ENCODE measurements at regions not wholly inside any gene's neighbourhood (a gene's known extent, or its start where the extent isn't known, plus 50 kb on each side); places are given as distances from the start of the nearest gene placed in this dataset.

DNA sequence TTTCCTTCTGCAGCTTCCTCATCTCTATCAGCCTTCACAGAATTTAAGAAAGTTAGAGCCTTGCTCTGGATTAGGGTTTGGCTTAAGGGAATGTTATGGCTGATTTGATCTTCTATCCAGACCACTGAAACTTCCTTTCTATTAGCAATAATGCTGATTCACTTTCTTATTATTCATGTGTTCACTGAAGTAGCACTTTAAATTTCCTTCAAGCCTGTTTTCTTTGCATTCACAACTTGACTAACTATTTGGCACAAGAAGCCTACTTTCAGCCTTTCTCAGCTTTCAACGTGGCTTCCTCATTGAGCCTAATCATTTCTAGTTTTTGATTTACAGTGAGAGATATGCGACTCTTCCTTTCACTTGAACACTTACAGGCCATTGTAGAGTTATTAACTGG lies 528.5 kb downstream of the PLPP3 start:
- no peak for DNase-seq (ENCODE audit: low read depth, low spot score)
- POLR2A ChIA-PET = no interaction called here
- TF ChIP-seq, protein P1, sequence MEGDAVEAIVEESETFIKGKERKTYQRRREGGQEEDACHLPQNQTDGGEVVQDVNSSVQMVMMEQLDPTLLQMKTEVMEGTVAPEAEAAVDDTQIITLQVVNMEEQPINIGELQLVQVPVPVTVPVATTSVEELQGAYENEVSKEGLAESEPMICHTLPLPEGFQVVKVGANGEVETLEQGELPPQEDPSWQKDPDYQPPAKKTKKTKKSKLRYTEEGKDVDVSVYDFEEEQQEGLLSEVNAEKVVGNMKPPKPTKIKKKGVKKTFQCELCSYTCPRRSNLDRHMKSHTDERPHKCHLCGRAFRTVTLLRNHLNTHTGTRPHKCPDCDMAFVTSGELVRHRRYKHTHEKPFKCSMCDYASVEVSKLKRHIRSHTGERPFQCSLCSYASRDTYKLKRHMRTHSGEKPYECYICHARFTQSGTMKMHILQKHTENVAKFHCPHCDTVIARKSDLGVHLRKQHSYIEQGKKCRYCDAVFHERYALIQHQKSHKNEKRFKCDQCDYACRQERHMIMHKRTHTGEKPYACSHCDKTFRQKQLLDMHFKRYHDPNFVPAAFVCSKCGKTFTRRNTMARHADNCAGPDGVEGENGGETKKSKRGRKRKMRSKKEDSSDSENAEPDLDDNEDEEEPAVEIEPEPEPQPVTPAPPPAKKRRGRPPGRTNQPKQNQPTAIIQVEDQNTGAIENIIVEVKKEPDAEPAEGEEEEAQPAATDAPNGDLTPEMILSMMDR (IDR thresholded peaks at IDR 0.05; ENCODE audit: low read depth, low read length) = no peak
- CTCF ChIA-PET = no interaction called here
- H3K4me3 ChIP-seq (ENCODE audit: low read depth, low read length) = no peak overlapping the region
- no peaks in the 10 kb centered on the region for H3K27me3 ChIP-seq (ENCODE audit: control insufficient read depth, insufficient read depth, low read length)
- H3K27ac ChIP-seq (ENCODE audit: low read depth, low read length) = no peak overlapping the region
- H3K9me3 ChIP-seq (ENCODE audit: control insufficient read depth, insufficient read depth, low read length) = no peaks in the 10 kb centered on the region

DNA sequence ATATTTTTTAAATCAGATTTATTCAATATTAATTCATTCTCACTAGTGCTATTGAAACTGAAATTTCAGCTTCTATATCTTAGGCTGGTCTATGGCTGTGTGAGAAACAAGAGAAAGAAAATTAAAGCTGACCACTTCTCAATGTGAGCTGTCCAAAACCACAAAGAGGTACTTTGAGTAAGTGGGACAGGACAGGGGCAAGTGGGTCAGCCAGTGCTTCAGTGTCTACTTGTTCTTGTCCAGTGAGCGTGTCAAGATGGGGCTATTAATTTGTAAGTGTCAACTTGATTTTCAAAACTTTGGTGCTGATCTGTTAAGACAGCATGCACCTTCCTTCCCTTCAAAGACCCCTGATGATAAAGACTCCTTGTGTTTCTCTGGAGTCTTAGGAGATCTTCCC lies 533.9 kb downstream of the PLPP3 start:
- TF ChIP-seq, protein P1 (IDR thresholded peaks at IDR 0.05; ENCODE audit: low read depth, low read length) = no peak
- Histone ChIP-seq H3K9me3 (ENCODE audit: control insufficient read depth, insufficient read depth, low read length) (no peaks in the 10 kb centered on the region), H3K4me3 (ENCODE audit: low read depth, low read length) (no peak overlapping the region), H3K27ac (ENCODE audit: low read depth, low read length) (no peak overlapping the region), H3K27me3 (ENCODE audit: control insufficient read depth, insufficient read depth, low read length) (no peaks in the 10 kb centered on the region)
- CTCF ChIA-PET = no interaction called here
- POLR2A ChIA-PET = no interaction called here
- no peak for DNase-seq (ENCODE audit: low read depth, low spot score)

DNA sequence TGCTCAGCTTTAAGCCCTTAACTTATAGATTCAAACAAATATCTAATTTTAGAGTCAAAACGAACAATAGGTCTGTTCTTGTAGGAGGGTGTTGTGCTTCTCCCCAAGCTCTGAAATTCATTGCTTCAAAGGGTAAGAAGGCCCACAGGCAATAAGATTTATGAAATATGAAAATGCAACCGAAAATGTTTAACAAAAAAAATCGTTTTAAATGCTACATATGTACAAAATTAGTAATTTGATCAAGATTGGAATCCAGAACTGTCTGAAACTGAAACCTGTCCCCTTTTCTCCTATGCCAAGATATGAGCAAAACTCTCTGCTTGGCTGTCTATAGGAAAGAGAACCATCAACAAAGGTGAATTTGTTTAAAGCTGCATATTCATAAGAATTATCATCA lies 534.3 kb downstream of the PLPP3 start:
- ChIA-PET CTCF (no interaction called here), POLR2A (no interaction called here)
- DNase-seq (ENCODE audit: low read depth, low spot score) = no peak
- Histone ChIP-seq H3K4me3 (ENCODE audit: low read depth, low read length) (no peak overlapping the region), H3K27me3 (ENCODE audit: control insufficient read depth, insufficient read depth, low read length) (no peaks in the 10 kb centered on the region), H3K9me3 (ENCODE audit: control insufficient read depth, insufficient read depth, low read length) (no peaks in the 10 kb centered on the region), H3K27ac (ENCODE audit: low read depth, low read length) (no peak overlapping the region)
- TF ChIP-seq, protein P1 (IDR thresholded peaks at IDR 0.05; ENCODE audit: low read depth, low read length) = no peak

DNA sequence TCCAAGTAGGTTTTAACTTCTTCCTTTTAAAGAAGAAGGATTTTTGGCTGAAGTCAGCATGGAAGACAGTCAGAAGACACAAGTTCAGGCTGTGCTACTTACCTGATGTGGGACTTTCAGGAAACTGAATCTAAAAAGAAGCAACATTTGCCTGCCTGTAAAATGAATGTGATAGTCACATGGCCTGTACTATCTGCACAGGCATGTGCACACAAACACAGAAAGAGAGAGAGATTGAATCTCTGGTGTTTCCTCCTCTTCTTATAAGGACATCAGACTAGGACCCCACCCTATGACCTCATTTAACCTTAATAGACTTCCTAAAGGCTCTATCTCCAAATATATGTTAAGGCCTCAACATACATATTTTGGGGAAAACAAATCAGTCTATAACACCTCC lies 542.9 kb downstream of the PLPP3 start:
- Histone ChIP-seq H3K27ac (ENCODE audit: low read depth, low read length) (no peak overlapping the region), H3K27me3 (ENCODE audit: control insufficient read depth, insufficient read depth, low read length) (no peaks in the 10 kb centered on the region), H3K9me3 (ENCODE audit: control insufficient read depth, insufficient read depth, low read length) (no peaks in the 10 kb centered on the region), H3K4me3 (ENCODE audit: low read depth, low read length) (no peak overlapping the region)
- TF ChIP-seq, protein P1 (IDR thresholded peaks at IDR 0.05; ENCODE audit: low read depth, low read length) = no peak
- DNase-seq (ENCODE audit: low read depth, low spot score) = no peak
- ChIA-PET POLR2A (no interaction called here), CTCF (no interaction called here)

DNA sequence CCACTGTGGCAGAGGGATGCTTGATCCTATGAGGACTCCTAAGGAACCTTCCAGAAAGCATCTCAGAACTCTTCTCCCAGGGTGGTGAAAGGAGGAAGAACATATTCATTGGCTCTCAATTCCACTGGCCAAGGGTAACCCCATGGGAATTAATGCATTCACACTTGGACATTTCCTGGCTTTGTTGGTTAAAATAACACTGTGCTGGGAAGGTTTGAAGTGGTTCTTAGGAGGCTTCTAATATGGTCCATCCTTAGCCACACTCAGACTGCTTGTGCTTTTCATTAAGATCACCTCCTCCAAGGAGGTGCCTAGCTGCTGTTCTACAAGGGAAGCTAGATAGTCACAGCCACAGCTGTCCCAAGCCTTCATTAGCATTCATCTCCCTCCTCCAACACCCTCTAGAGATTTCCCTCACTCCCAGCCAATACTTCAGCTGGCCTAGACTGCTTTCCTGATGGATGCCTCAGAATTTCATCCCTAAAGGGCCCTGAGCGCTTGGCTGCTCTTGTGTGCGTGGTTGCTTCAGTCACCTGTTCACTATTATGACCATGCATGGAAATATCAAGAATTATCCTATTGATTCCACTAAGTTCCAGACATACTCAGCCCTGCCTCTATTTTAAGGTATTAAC lies 544.4 kb downstream of the PLPP3 start:
- DNase-seq (ENCODE audit: low read depth, low spot score) = no peak
- Histone ChIP-seq H3K9me3 (ENCODE audit: control insufficient read depth, insufficient read depth, low read length) (no peaks in the 10 kb centered on the region), H3K27ac (ENCODE audit: low read depth, low read length) (no peak overlapping the region), H3K27me3 (ENCODE audit: control insufficient read depth, insufficient read depth, low read length) (no peaks in the 10 kb centered on the region), H3K4me3 (ENCODE audit: low read depth, low read length) (no peak overlapping the region)
- TF ChIP-seq, protein P1 (IDR thresholded peaks at IDR 0.05; ENCODE audit: low read depth, low read length) = no peak
- ChIA-PET POLR2A (no interaction called here), CTCF (no interaction called here)
